Kidney (tissue), 13 donors: ENCODE measurements at regions not wholly inside any gene's neighbourhood (a gene's known extent, or its start where the extent isn't known, plus 50 kb on each side); places are given as distances from the start of the nearest gene placed in this dataset.

Experiments used
- DNase-seq, 5 donors: peaks; one replicate each; pipeline ENCODE4 v3.0.0-alpha.2; 2013 to 2020
- FAIRE-seq: peaks from 2 replicates; lab custom pipeline; 2012; peaks lifted over from hg19 to GRCh38; lab: Jason Lieb, UNC
- H3K27ac ChIP-seq, 2 donors: one replicate each; pipeline ENCODE4 v1.7.0; 2013; ENCODE audit warnings: low read depth in 2 of 2, low read length in 2 of 2, inconsistent platforms in 1 of 2
- H3K27me3 ChIP-seq: one replicate; pipeline ENCODE4 v1.7.1; 2013; ENCODE audit warnings: low read length, inconsistent platforms; ENCODE audit not compliant: control insufficient read depth, insufficient read depth
- H3K36me3 ChIP-seq, 3 donors: one replicate each; pipeline versions ENCODE4 v1.7.0 to v1.7.1; 2013; ENCODE audit warnings: low read length in 3 of 3, control low read depth in 1 of 3, inconsistent platforms in 1 of 3; ENCODE audit not compliant: insufficient read depth in 3 of 3, control insufficient read depth in 2 of 3
- H3K4me1 ChIP-seq, 3 donors: one replicate each; pipeline versions ENCODE4 v1.7.0 to v1.7.1; 2013; ENCODE audit warnings: low read length in 3 of 3, inconsistent platforms in 1 of 3, low read depth in 1 of 3; ENCODE audit not compliant: control insufficient read depth in 2 of 3, insufficient read depth in 2 of 3
- H3K4me3 ChIP-seq, 3 donors: one replicate each; pipeline versions ENCODE4 v1.7.0 to v1.8.1; 2013; ENCODE audit warnings: low read length in 3 of 3, control low read depth in 1 of 3, inconsistent platforms in 1 of 3
- H3K9ac ChIP-seq, 3 donors: one replicate each; pipeline versions ENCODE4 v1.7.0 to v1.7.1; 2013; ENCODE audit warnings: low read length in 3 of 3, control low read depth in 1 of 3, inconsistent platforms in 1 of 3
- H3K9me3 ChIP-seq, 3 donors: one replicate each; pipeline versions ENCODE4 v1.7.0 to v1.7.1; 2013; ENCODE audit warnings: low read length in 3 of 3, control low read depth in 1 of 3, inconsistent platforms in 1 of 3; ENCODE audit not compliant: control insufficient read depth in 2 of 3, insufficient read depth in 1 of 3
- intact Hi-C: fragments of 100-400 bp; cut with DNase I; formaldehyde crosslinking; loops from one replicate; pipeline ENCODE4 v1.11.1; 2022
- TF ChIP-seq, protein P1 (sequence below): IDR thresholded peaks from 3 replicates; pipeline ENCODE4 v1.5.1; 2012; ENCODE audit warnings: mild to moderate bottlenecking, moderate library complexity, borderline replicate concordance; ENCODE audit not compliant: insufficient read depth; ENCODE audit errors: extremely low read depth
- donor health status: control.
- donor health status: control.
- donor health status: control.
- donor health status: control.
- donor health status: control.
- donor health status: DM: yes; HTN: yes; CAD: no.
- donor health status: Normal renal cell carcinoma (clear cell type).

DNA sequence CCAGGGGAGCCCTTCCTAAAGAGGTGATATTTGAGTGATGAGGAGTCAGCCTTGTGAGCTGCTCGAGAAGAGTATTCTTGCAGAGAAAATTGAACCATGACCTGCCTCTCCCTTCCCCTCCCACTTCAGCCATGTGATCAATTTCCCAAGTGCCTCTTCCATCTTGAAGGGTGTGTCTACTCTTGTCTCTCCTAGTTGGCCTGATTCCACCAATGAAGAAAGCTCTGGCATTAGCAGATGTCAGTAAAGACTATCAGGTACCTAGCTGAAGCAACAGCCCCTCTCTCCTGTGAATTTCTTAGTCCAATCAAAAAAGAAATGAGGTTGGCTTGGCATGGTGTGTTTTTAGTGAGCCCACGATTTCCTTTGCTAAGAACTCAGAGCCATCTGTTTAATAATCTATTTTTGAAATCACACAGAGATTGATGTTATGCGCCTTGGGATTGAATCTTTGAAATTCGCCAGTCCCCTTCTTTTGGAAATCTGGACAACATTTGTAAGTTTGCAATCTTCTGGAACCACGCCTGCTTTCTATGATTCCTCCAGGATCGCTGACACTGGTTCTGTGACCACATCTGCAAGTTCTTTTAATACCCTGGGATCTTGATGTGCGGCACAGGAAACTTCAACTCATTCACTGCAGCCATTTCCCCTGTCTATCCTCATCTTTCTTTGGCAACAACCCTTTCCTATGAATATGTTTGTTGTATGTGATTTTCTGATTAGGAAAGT is 404.6 kb downstream of the DMRT2 start:
- Histone ChIP-seq H3K27ac (no peak overlapping the region), H3K9me3 (no peaks in the 10 kb centered on the region), H3K9ac (no peak overlapping the region), H3K36me3 (no peaks in the 10 kb centered on the region), H3K4me1 (no peaks in the 10 kb centered on the region), H3K27me3 (no peaks in the 10 kb centered on the region), H3K4me3 (no peak overlapping the region)
- TF ChIP-seq, protein P1, sequence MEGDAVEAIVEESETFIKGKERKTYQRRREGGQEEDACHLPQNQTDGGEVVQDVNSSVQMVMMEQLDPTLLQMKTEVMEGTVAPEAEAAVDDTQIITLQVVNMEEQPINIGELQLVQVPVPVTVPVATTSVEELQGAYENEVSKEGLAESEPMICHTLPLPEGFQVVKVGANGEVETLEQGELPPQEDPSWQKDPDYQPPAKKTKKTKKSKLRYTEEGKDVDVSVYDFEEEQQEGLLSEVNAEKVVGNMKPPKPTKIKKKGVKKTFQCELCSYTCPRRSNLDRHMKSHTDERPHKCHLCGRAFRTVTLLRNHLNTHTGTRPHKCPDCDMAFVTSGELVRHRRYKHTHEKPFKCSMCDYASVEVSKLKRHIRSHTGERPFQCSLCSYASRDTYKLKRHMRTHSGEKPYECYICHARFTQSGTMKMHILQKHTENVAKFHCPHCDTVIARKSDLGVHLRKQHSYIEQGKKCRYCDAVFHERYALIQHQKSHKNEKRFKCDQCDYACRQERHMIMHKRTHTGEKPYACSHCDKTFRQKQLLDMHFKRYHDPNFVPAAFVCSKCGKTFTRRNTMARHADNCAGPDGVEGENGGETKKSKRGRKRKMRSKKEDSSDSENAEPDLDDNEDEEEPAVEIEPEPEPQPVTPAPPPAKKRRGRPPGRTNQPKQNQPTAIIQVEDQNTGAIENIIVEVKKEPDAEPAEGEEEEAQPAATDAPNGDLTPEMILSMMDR: no peak
- DNase-seq (no peak), FAIRE-seq (no peak)
- intact Hi-C loops: no loop called here

DNA sequence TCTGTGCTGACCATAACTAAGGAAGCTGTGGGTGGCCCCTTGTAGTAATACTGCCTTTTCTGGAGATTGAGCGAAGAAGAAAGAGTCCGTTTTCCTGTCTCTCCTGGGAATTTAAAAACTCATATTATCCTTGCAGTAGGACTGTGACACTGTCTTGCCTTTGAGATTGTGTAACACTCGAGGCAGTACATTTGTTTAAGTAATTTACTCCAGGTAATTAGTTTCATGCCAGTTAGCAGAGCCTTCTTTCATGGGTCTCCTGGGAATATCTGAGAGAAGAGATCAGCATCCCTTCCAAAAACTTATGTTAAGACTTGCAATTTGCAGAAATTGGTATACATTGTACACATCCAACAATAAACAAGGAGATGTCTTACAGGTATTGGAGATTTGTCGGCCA is 405.6 kb downstream of the DMRT2 start:
- Histone ChIP-seq H3K9me3 (no peaks in the 10 kb centered on the region), H3K27me3 (no peaks in the 10 kb centered on the region), H3K4me3 (no peak overlapping the region), H3K9ac (no peak overlapping the region), H3K36me3 (no peaks in the 10 kb centered on the region), H3K4me1 (no peaks in the 10 kb centered on the region), H3K27ac (no peak overlapping the region)
- DNase-seq (no peak), FAIRE-seq (no peak)
- intact Hi-C loops: no loop called here
- TF ChIP-seq, protein P1: no peak

DNA sequence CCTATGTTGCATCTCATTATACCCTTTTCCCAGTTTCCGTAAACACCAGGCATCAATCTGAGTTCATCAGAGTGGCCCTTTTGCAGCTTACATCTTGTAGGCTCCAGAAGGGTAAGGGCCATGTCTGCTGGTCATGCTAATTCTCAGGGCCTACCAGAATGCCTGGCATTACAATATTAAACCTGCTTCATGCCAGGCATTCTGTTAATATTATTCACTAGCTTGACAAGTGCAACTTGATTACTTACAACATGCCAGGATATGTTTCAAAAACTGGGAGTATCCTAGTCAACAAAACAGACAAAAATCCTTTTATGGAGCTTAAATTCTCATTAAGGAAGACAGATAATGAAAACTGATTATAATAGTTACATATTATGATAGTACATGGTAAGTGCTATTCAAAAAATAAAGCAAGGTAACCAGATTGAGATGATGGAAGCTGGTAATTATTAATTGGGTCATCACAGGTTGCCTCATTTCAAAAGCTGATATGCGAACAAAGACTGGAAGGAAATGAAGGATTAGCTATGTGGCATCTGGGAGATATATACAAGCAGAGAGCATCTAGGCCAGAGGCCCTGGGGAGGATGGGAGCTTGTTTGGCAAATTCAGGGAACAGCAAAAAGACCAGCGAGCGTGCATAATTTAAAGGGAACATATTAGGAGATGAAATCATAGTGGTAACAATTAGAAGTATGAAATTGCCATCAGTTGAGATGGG is 406.3 kb downstream of the DMRT2 start:
- Histone ChIP-seq H3K36me3 (no peaks in the 10 kb centered on the region), H3K27ac (no peak overlapping the region), H3K4me3 (no peak overlapping the region), H3K27me3 (no peaks in the 10 kb centered on the region), H3K4me1 (no peaks in the 10 kb centered on the region), H3K9me3 (no peaks in the 10 kb centered on the region), H3K9ac (no peak overlapping the region)
- DNase-seq: no peak
- intact Hi-C loops: no loop called here
- TF ChIP-seq, protein P1: no peak
- FAIRE-seq: no peak
